GM23338 (cell line): ENCODE measurements at regions not wholly inside any gene's neighbourhood (a gene's known extent, or its start where the extent isn't known, plus 50 kb on each side); places are given as distances from the start of the nearest gene placed in this dataset.

Source experiments
- ATAC-seq: fragments of 200-7000 bp; cut with Tn5 transposase; 3 replicates; pipeline ENCODE4 v1.9.1; 2020
- DNase-seq: peaks from one replicate; pipeline ENCODE4 v3.0.0-alpha.2; 2015; ENCODE audit warnings: low spot score
- H2AFZ ChIP-seq: fragments of 200-600 bp; sonication (generic); 2 replicates; pipeline ENCODE4 v1.8.0; 2016; ENCODE audit warnings: antibody characterized with exemption, mild to moderate bottlenecking, moderate library complexity
- H3F3A ChIP-seq: fragments of 200-600 bp; sonication (generic); replicated peaks from 2 replicates; pipeline ENCODE4 v1.8.0; 2017; ENCODE audit warnings: antibody characterized with exemption, mixed run types, low read depth
- H3K27ac ChIP-seq: fragments of 200-600 bp; sonication (generic); 2 replicates; pipeline ENCODE4 v1.6.1; 2016; ENCODE audit warnings: low read depth
- H3K27me3 ChIP-seq: fragments of 200-600 bp; sonication (generic); 2 replicates; pipeline ENCODE4 v1.8.0; 2016; ENCODE audit warnings: mild to moderate bottlenecking, mixed run types, moderate library complexity; ENCODE audit not compliant: insufficient read depth
- H3K36me3 ChIP-seq: fragments of 200-600 bp; sonication (generic); 2 replicates; pipeline ENCODE4 v1.8.0; 2016; ENCODE audit warnings: mild to moderate bottlenecking; ENCODE audit not compliant: insufficient read depth
- H3K4me1 ChIP-seq: fragments of 200-600 bp; sonication (generic); 2 replicates; pipeline ENCODE4 v1.8.0; 2016; ENCODE audit warnings: mild to moderate bottlenecking, moderate library complexity; ENCODE audit not compliant: insufficient read depth
- H3K4me2 ChIP-seq: fragments of 200-600 bp; sonication (generic); 2 replicates; pipeline ENCODE4 v1.7.1; 2017; ENCODE audit warnings: mixed run types
- H3K4me3 ChIP-seq: fragments of 200-600 bp; sonication (generic); 2 replicates; pipeline ENCODE4 v1.6.1; 2016; ENCODE audit warnings: mixed run types
- H3K79me2 ChIP-seq: fragments of 200-600 bp; sonication (generic); replicated peaks from 2 replicates; pipeline ENCODE4 v1.8.0; 2017; ENCODE audit warnings: mild to moderate bottlenecking; ENCODE audit not compliant: insufficient read depth
- H3K9me2 ChIP-seq: fragments of 200-600 bp; sonication (generic); 2 replicates; pipeline ENCODE4 v1.8.0; 2017; ENCODE audit not compliant: insufficient read depth
- H4K20me1 ChIP-seq: fragments of 200-600 bp; sonication (generic); replicated peaks from 2 replicates; pipeline ENCODE4 v1.8.0; 2017; ENCODE audit warnings: mild to moderate bottlenecking; ENCODE audit not compliant: insufficient read depth
- H3K27ac Mint-ChIP-seq: 2 replicates; pipeline ENCODE4 v1.8.0; 2020; ENCODE audit warnings: inconsistent platforms, mild to moderate bottlenecking, moderate library complexity, mixed read lengths
- H3K27me3 Mint-ChIP-seq: 3 replicates; pipeline ENCODE4 v1.8.0; 2022; ENCODE audit warnings: low read depth, mild to moderate bottlenecking, moderate library complexity, mixed read lengths, inconsistent platforms; ENCODE audit not compliant: insufficient read depth, poor library complexity
- H3K36me3 Mint-ChIP-seq: 3 replicates; pipeline ENCODE4 v1.8.0; 2021; ENCODE audit warnings: low read depth, mild to moderate bottlenecking, inconsistent platforms, moderate library complexity, mixed read lengths
- H3K4me1 Mint-ChIP-seq: 3 replicates; pipeline ENCODE4 v1.8.0; 2020; ENCODE audit warnings: mild to moderate bottlenecking, inconsistent platforms, mixed read lengths
- H3K4me3 Mint-ChIP-seq: 3 replicates; pipeline ENCODE4 v1.8.0; 2021; ENCODE audit warnings: moderate library complexity, mild to moderate bottlenecking, inconsistent platforms, mixed read lengths
- H3K9me3 Mint-ChIP-seq: 3 replicates; pipeline ENCODE4 v1.8.0; 2020; ENCODE audit warnings: moderate library complexity, mild to moderate bottlenecking, inconsistent platforms, mixed read lengths
- CREB1 ChIP-seq: fragments of 250-450 bp; sonication (Bioruptor Pico); IDR thresholded peaks from 2 replicates; pipeline ENCODE4 v1.5.0; 2020; ENCODE audit warnings: low read depth, mild to moderate bottlenecking, moderate library complexity
- ETS1 ChIP-seq: IDR thresholded peaks from 2 replicates; pipeline ENCODE4 v1.6.1; 2016; ENCODE audit warnings: antibody characterized with exemption
- EZH2 ChIP-seq: fragments of 200-600 bp; sonication (generic); IDR thresholded peaks from one replicate; pipeline ENCODE4 v1.8.0; 2017; ENCODE audit warnings: antibody characterized with exemption, mild to moderate bottlenecking, low read depth; ENCODE audit not compliant: unreplicated experiment
- EZH2phosphoT487 ChIP-seq: fragments of 200-600 bp; sonication (generic); IDR thresholded peaks from one replicate; pipeline ENCODE4 v1.8.1; 2018; ENCODE audit warnings: antibody characterized with exemption; ENCODE audit not compliant: unreplicated experiment
- JUNB ChIP-seq: IDR thresholded peaks from one replicate; pipeline ENCODE4 v1.6.1; 2016; ENCODE audit warnings: antibody characterized with exemption; ENCODE audit not compliant: unreplicated experiment
- STAT1 ChIP-seq: IDR thresholded peaks from one replicate; pipeline ENCODE4 v1.6.1; 2016; ENCODE audit warnings: antibody characterized with exemption; ENCODE audit not compliant: unreplicated experiment
- ZNF114 ChIP-seq: fragments of 250-450 bp; sonication (Bioruptor Pico); IDR thresholded peaks from 2 replicates; pipeline ENCODE4 v1.5.0; 2020; ENCODE audit warnings: mild to moderate bottlenecking, moderate library complexity
- ZNF331 ChIP-seq: fragments of 250-450 bp; sonication (Bioruptor Pico); IDR thresholded peaks from 2 replicates; pipeline ENCODE4 v1.5.0; 2020; ENCODE audit warnings: low read depth, mild to moderate bottlenecking, moderate library complexity
- ZNF462 ChIP-seq: fragments of 250-450 bp; sonication (Bioruptor Pico); IDR thresholded peaks from 2 replicates; pipeline ENCODE4 v1.5.0; 2020; ENCODE audit warnings: mild to moderate bottlenecking, moderate library complexity
- TF ChIP-seq, protein P1 (sequence below), 2 experiments: fragments of 200-600 bp in 1 of 2; sonication (generic) in 1 of 2; conservative IDR thresholded peaks; 2 replicates each; pipeline versions ENCODE4 v1.5.1 to v1.6.1; 2016 to 2017; ENCODE audit warnings: antibody characterized with exemption in 2 of 2, low read depth in 2 of 2, mild to moderate bottlenecking in 2 of 2, moderate library complexity in 1 of 2

DNA sequence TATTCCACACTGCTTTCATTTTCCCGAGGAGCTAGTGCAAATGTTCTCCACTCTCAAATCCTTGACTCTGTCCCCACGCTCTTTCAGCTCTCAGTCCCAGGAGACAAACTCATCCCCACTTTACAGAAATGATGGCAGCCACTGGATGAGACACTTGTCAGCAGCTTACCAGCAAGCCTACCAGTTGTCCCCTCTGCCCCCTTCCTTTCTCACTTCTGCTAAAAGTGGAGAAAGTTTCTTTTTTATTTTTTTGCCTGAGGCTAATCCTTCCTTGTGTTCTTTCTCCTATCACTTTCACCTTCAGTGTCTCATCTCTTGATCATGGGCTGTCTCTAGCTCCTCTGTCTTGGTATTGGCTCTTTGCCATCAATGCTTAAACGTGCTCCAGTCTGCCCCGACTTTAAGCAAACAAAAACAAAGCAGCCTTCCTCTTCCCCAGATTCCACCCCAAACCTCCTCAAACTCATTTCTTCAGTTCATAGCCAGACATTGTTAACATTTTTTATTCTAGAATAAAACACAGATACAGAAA, 64.5 kb downstream of the TTC32 start:
- H3K9me2 ChIP-seq, result peaks cover 23% of the 10 kb centered on the region; the same call in 1 of the 2 replicates

More for the DNA sequence above, 64.5 kb downstream of the TTC32 start:
- Mint-ChIP-seq H3K27me3 (peaks cover 4% of the 10 kb centered on the region), H3K4me3 (no peak overlapping the region), H3K9me3 (0 out of 3 replicates have a peak, but pooled peaks cover 2% of the 10 kb centered on the region), H3K27ac (no peak overlapping the region), H3K36me3 (no peaks in the 10 kb centered on the region), H3K4me1 (no peaks in the 10 kb centered on the region)
- no peak for TF ChIP-seq EZH2phosphoT487
- TF ChIP-seq CREB1 (CRISPR knock-in tag), result no peak
- TF ChIP-seq, protein P1, sequence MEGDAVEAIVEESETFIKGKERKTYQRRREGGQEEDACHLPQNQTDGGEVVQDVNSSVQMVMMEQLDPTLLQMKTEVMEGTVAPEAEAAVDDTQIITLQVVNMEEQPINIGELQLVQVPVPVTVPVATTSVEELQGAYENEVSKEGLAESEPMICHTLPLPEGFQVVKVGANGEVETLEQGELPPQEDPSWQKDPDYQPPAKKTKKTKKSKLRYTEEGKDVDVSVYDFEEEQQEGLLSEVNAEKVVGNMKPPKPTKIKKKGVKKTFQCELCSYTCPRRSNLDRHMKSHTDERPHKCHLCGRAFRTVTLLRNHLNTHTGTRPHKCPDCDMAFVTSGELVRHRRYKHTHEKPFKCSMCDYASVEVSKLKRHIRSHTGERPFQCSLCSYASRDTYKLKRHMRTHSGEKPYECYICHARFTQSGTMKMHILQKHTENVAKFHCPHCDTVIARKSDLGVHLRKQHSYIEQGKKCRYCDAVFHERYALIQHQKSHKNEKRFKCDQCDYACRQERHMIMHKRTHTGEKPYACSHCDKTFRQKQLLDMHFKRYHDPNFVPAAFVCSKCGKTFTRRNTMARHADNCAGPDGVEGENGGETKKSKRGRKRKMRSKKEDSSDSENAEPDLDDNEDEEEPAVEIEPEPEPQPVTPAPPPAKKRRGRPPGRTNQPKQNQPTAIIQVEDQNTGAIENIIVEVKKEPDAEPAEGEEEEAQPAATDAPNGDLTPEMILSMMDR (conservative IDR thresholded peaks at IDR 0.05; ENCODE audit: low read depth in 2 of 2), result no peak
- TF ChIP-seq ETS1, result no peak
- no peak for TF ChIP-seq ZNF331
- no peak for TF ChIP-seq STAT1
- TF ChIP-seq EZH2, result no peak
- no peak for TF ChIP-seq ZNF114 (CRISPR knock-in tag)
- TF ChIP-seq JUNB, result no peak
- no peak for TF ChIP-seq ZNF462 (CRISPR knock-in tag)
- Histone ChIP-seq H3K4me1 (no peaks in the 10 kb centered on the region), H3K27ac (no peak overlapping the region), H2AFZ (no peak overlapping the region), H4K20me1 (no peaks in the 10 kb centered on the region), H3K4me3 (no peak overlapping the region), H3K27me3 (no peaks in the 10 kb centered on the region), H3K36me3 (no peaks in the 10 kb centered on the region), H3K4me2 (no peak overlapping the region), H3K79me2 (no peaks in the 10 kb centered on the region), H3F3A (no peaks in the 10 kb centered on the region)
- DNase-seq (no peak), ATAC-seq (no peak)
